Gastroesophageal sphincter (tissue), 4 donors: ENCODE measurements at regions not wholly inside any gene's neighbourhood (a gene's known extent, or its start where the extent isn't known, plus 50 kb on each side); places are given as distances from the start of the nearest gene placed in this dataset.

Source experiments
- ATAC-seq: fragments of 150-250 bp; one replicate; pipeline ENCODE4 v1.9.1; 2016; ENCODE audit warnings: mild to moderate bottlenecking, moderate library complexity
- H3K27ac ChIP-seq, 4 donors: fragments of 200-600 bp; sonication (generic) in 3 of 4; 1 replicate in 3 of 4; 2 replicates in 1 of 4; pipeline ENCODE4 v1.5.1; 2016 to 2019
- H3K27me3 ChIP-seq: fragments of 200-600 bp; sonication (generic); one replicate; pipeline ENCODE4 v1.5.1; 2019
- H3K36me3 ChIP-seq, 2 donors: fragments of 200-600 bp; sonication (generic); one replicate each; pipeline ENCODE4 v1.5.1; 2019; ENCODE audit warnings: control low read depth in 1 of 2
- H3K4me1 ChIP-seq, 3 donors: fragments of 200-600 bp; sonication (generic); 1 replicate in 2 of 3; 2 replicates in 1 of 3; pipeline ENCODE4 v1.5.1; 2016 to 2019; ENCODE audit warnings: control low read depth in 2 of 3
- H3K4me3 ChIP-seq, 2 donors: fragments of 200-600 bp; sonication (generic); one replicate each; pipeline ENCODE4 v1.5.1; 2019; ENCODE audit warnings: mild to moderate bottlenecking in 1 of 2, moderate library complexity in 1 of 2
- H3K9me3 ChIP-seq, 3 donors: fragments of 200-600 bp; sonication (generic); one replicate each; pipeline ENCODE4 v1.5.1; 2017 to 2019; ENCODE audit warnings: control low read depth in 2 of 3
- EP300 ChIP-seq: sonication (generic); formaldehyde crosslinking; IDR thresholded peaks from one replicate; pipeline ENCODE4 v1.6.1; 2017; ENCODE audit warnings: antibody characterized with exemption, mild to moderate bottlenecking
- POLR2A ChIP-seq, 2 donors: fragments of 450-650 bp; IDR thresholded peaks; one replicate each; pipeline ENCODE4 v1.6.1; 2017; ENCODE audit warnings: antibody characterized with exemption in 2 of 2, mild to moderate bottlenecking in 2 of 2, moderate library complexity in 1 of 2
- POLR2AphosphoS5 ChIP-seq: sonication (generic); formaldehyde crosslinking; IDR thresholded peaks from one replicate; pipeline ENCODE4 v1.6.1; 2017; ENCODE audit warnings: antibody characterized with exemption
- WGBS, 2 donors: methylation state at CpG; one replicate each; pipeline ENCODE4 v1.1.5; 2018; ENCODE audit warnings: low coverage in 1 of 2; 5-methylcytosine and 5-hydroxymethylcytosine counted together
- TF ChIP-seq, protein P1 (sequence below), 4 experiments: fragments of 200-600 bp in 2 of 4; fragments of 450-650 bp in 2 of 4; sonication (generic) in 1 of 4; IDR thresholded peaks; one replicate each; pipeline ENCODE4 v1.5.1; 2017 to 2019; ENCODE audit warnings: antibody characterized with exemption in 4 of 4, mild to moderate bottlenecking in 2 of 4, moderate library complexity in 2 of 4

DNA sequence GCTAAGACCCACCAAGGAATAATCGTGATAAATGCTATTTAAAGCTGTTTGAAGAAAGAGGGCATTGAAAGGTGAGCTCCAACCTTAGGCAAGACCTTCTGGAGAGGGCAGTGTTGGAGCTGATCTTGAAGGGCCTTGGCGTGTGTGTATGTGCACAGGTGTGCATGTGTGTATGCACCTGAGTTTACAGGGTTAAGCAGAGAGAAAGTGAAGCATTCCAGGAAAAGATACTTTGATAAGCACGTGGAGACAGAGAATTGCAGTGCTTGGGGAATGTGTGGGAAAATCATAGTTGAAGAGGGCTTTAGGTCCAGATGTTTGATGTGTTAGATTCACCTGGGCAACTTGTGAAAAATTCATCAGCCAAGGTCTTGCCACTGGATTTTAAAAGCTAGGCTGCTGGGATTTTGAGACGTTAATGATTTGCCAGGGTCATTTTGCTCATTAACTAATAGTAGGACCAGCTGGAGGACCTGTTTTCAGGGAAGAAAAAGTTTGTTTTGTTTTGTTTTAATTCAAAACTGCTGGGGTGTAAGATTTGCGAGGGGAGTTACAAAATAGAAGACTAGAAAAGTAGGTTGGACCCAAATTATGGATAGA lies 78.3 kb upstream of the ANKRD55 start:
- H3K27me3 ChIP-seq = no peaks in the 10 kb centered on the region
- no peak for ATAC-seq
- no peak overlapping the region for H3K4me3 ChIP-seq
- TF ChIP-seq, protein P1, sequence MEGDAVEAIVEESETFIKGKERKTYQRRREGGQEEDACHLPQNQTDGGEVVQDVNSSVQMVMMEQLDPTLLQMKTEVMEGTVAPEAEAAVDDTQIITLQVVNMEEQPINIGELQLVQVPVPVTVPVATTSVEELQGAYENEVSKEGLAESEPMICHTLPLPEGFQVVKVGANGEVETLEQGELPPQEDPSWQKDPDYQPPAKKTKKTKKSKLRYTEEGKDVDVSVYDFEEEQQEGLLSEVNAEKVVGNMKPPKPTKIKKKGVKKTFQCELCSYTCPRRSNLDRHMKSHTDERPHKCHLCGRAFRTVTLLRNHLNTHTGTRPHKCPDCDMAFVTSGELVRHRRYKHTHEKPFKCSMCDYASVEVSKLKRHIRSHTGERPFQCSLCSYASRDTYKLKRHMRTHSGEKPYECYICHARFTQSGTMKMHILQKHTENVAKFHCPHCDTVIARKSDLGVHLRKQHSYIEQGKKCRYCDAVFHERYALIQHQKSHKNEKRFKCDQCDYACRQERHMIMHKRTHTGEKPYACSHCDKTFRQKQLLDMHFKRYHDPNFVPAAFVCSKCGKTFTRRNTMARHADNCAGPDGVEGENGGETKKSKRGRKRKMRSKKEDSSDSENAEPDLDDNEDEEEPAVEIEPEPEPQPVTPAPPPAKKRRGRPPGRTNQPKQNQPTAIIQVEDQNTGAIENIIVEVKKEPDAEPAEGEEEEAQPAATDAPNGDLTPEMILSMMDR (IDR thresholded peaks at IDR 0.05) = no peak
- TF ChIP-seq EP300 (no peak), POLR2A (IDR thresholded peaks at IDR 0.05) (no peak), POLR2AphosphoS5 (no peak)
- H3K36me3 ChIP-seq = no peaks in the 10 kb centered on the region
- peaks cover 0 to 13% (median 0%) of the 10 kb centered on the region in 3 donors for H3K4me1 ChIP-seq
- 50 to 65% methylated on average over 4 to 5 of the region's 5 CpGs for WGBS, 2 donors
- H3K27ac ChIP-seq = no peak overlapping the region
- H3K9me3 ChIP-seq = peaks cover 0 to 9% (median 0%) of the 10 kb centered on the region in 3 donors

DNA sequence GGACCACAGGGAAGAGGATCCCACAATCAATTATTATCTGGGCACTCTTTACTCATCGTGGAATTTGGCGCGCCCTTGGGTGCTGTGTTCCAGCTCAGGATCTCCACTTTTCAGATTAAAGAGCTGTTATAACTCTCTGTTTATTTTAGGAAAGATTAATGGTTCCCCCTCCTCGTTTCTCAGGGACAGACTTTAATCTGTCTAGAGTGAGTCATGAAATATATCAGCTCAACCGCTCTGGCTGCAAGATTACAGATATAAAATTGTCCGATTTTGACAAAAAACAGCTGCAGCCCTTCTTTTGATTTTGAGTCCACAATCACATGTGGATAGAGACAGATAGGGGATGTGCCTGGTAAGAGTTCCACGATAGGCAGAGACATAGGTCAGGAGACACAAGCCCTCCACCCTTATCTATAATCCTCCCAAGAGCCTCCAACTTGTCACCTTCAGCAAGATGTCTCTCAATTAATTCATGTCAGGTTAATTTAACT lies 77.6 kb upstream of the ANKRD55 start:
- Histone ChIP-seq H3K27me3 (no peaks in the 10 kb centered on the region), H3K4me1 (peaks cover 0 to 13% (median 0%) of the 10 kb centered on the region in 3 donors), H3K36me3 (no peaks in the 10 kb centered on the region), H3K9me3 (peaks cover 0 to 11% (median 0%) of the 10 kb centered on the region in 3 donors), H3K4me3 (no peak overlapping the region), H3K27ac (no peak overlapping the region)
- ATAC-seq = no peak
- 33 to 40% methylated on average over 7 of the region's 7 CpGs for WGBS, 2 donors
- TF ChIP-seq, protein P1 (IDR thresholded peaks at IDR 0.05) = no peak
- TF ChIP-seq POLR2A (IDR thresholded peaks at IDR 0.05) (no peak), POLR2AphosphoS5 (no peak), EP300 (no peak)

DNA sequence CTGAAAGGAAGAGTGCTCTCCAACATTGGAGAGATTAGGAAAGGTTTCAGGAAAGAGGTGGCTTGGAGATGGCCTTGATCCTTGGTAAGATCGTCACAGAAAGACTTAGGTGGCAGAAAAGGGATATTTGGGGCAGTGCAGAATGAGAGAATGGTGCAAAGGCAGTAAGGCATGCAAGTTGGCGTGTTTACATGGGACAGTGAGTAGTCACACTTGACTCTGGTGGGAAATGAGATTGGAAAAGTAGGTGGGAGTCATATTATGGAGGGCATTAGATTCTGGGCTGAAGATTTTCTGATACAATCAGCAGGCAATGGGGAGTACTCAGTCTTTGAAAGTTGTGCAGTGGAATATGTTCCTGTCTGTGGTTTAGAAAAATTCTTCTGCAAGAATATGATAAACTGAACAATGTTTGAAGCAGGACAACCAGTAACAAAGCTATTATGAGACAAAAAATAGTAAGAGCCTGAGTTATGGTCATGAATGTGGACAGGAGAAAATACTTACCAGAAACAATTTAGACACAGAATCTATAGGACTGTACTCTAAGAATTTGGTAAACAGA lies 76.2 kb upstream of the ANKRD55 start:
- Histone ChIP-seq H3K36me3 (no peaks in the 10 kb centered on the region), H3K27me3 (no peaks in the 10 kb centered on the region), H3K4me1 (peaks cover 0 to 13% (median 0%) of the 10 kb centered on the region in 3 donors), H3K4me3 (no peak overlapping the region), H3K27ac (no peak overlapping the region), H3K9me3 (peaks cover 0 to 11% (median 0%) of the 10 kb centered on the region in 3 donors)
- 91 to 93% methylated on average over 2 of the region's 2 CpGs for WGBS, 2 donors
- no peak for ATAC-seq
- TF ChIP-seq POLR2A (IDR thresholded peaks at IDR 0.05) (no peak), POLR2AphosphoS5 (no peak), EP300 (no peak)
- TF ChIP-seq, protein P1 (IDR thresholded peaks at IDR 0.05) = no peak

DNA sequence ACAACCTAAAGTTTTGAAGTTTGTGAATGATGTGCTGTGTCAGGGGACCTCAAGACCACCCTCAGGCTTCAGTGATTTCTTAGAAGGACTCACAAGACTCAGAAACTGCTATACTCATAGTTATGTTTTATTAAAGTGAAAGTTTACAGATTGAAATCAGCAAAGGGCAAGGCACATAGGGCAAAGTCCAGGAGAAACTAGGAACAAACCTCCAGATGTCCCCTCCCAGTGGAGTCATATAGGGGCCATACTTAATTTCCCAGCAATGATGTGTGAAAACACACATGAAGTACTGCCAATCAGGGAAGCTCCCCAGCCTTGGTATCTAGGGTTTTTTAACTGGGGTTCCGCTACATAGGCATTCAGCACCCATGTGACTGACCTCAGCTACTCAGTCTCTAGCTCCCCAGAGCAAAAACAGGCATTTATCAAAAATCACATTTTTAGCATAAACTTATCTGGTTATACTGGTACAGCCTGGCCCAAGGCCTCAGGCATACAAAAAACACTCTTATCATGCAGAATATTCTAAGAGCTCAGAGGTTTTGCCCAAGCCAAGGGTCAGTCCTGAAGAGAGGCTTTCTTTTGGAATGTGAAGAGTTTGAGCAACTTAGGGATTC lies 74.7 kb upstream of the ANKRD55 start:
- peaks cover 0 to 11% (median 0%) of the 10 kb centered on the region in 3 donors for H3K9me3 ChIP-seq
- H3K27ac ChIP-seq = no peak overlapping the region
- ATAC-seq = no peak
- H3K4me1 ChIP-seq = peaks cover 0 to 13% (median 0%) of the 10 kb centered on the region in 3 donors
- no peak overlapping the region for H3K4me3 ChIP-seq
- no peak for TF ChIP-seq EP300
- TF ChIP-seq POLR2A (IDR thresholded peaks at IDR 0.05) = no peak
- TF ChIP-seq POLR2AphosphoS5 = no peak
- TF ChIP-seq, protein P1 (IDR thresholded peaks at IDR 0.05) = no peak
- WGBS, 2 donors = 100% methylated on average over 1 of the region's 1 CpG
- no peaks in the 10 kb centered on the region for H3K36me3 ChIP-seq
- H3K27me3 ChIP-seq = no peaks in the 10 kb centered on the region
